Hepatocyte (in vitro differentiated cells): ENCODE measurements at regions not wholly inside any gene's neighbourhood (a gene's known extent, or its start where the extent isn't known, plus 50 kb on each side); places are given as distances from the start of the nearest gene placed in this dataset.

Source experiments
- DNase-seq: peaks from one replicate; pipeline ENCODE4 v3.0.0-alpha.2; 2016; ENCODE audit warnings: low spot score
- H2AFZ ChIP-seq: fragments of 200-600 bp; sonication (generic); 2 replicates; pipeline ENCODE4 v1.6.0; 2016; ENCODE audit warnings: antibody characterized with exemption, mild to moderate bottlenecking
- H3K27ac ChIP-seq: fragments of 200-600 bp; sonication (generic); 2 replicates; pipeline ENCODE4 v1.5.1; 2016; ENCODE audit warnings: mild to moderate bottlenecking
- H3K27me3 ChIP-seq: fragments of 200-600 bp; sonication (generic); 2 replicates; pipeline ENCODE4 v1.6.1; 2016
- H3K36me3 ChIP-seq: fragments of 200-600 bp; sonication (generic); replicated peaks from 2 replicates; pipeline ENCODE4 v1.5.1; 2016; ENCODE audit warnings: low read depth; ENCODE audit not compliant: insufficient read depth
- H3K4me1 ChIP-seq: fragments of 200-600 bp; sonication (generic); 2 replicates; pipeline ENCODE4 v1.5.1; 2016; ENCODE audit warnings: mild to moderate bottlenecking, moderate library complexity; ENCODE audit not compliant: insufficient read depth
- H3K4me2 ChIP-seq: fragments of 200-600 bp; sonication (generic); 2 replicates; pipeline ENCODE4 v1.6.0; 2016
- H3K4me3 ChIP-seq: fragments of 200-600 bp; sonication (generic); 2 replicates; pipeline ENCODE4 v1.5.1; 2016; ENCODE audit warnings: mild to moderate bottlenecking
- H3K79me2 ChIP-seq: fragments of 200-600 bp; sonication (generic); 2 replicates; pipeline ENCODE4 v1.6.0; 2017; ENCODE audit warnings: mild to moderate bottlenecking
- H3K9me2 ChIP-seq: fragments of 200-600 bp; sonication (generic); replicated peaks from 2 replicates; pipeline ENCODE4 v1.6.0; 2017; ENCODE audit warnings: mild to moderate bottlenecking; ENCODE audit not compliant: insufficient read depth
- H3K9me3 ChIP-seq: fragments of 200-600 bp; sonication (generic); 2 replicates; pipeline ENCODE4 v1.5.1; 2016; ENCODE audit warnings: low read depth, mild to moderate bottlenecking
- H4K20me1 ChIP-seq: fragments of 200-600 bp; sonication (generic); 2 replicates; pipeline ENCODE4 v1.6.0; 2016; ENCODE audit warnings: mild to moderate bottlenecking; ENCODE audit not compliant: insufficient read depth, poor library complexity, severe bottlenecking
- EZH2 ChIP-seq: fragments of 200-600 bp; sonication (generic); IDR thresholded peaks from 2 replicates; pipeline ENCODE4 v1.6.1; 2016; ENCODE audit warnings: antibody characterized with exemption, mild to moderate bottlenecking, borderline replicate concordance
- EZH2phosphoT487 ChIP-seq: fragments of 200-600 bp; sonication (generic); IDR thresholded peaks from one replicate; pipeline ENCODE4 v1.6.1; 2018; ENCODE audit warnings: antibody characterized with exemption, mild to moderate bottlenecking, low read depth, moderate library complexity; ENCODE audit not compliant: unreplicated experiment, severe bottlenecking
- WGBS: methylation state at CpG from one replicate; pipeline ENCODE4 v1.1.6; 2016; ENCODE audit warnings: low lambda C conversion rate; ENCODE audit errors: missing lambda C conversion rate; 5-methylcytosine and 5-hydroxymethylcytosine counted together
- TF ChIP-seq, protein P1 (sequence below): fragments of 200-600 bp; sonication (generic); IDR thresholded peaks from 2 replicates; pipeline ENCODE4 v1.5.1; 2016; ENCODE audit warnings: antibody characterized with exemption, mild to moderate bottlenecking; ENCODE audit not compliant: poor library complexity

DNA sequence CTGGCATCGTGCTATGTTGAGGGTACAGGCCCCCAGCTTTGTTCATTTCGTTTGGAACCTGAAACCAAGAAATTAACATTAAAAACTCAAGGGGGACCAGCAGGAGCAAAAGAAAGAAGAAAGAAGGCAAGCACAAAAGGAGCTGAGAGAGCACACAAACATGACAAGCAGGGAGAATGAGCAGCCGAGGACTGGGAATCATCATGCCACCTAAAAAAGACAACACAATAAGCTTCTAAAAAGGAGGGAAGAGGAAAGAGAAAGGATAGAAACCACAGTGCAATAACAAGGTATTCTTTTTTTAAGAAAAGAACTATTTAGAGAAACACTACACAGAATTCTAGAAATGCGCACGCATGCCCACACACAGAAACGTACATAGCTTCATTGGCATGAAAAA is 103.2 kb upstream of the FAM9B start:
- DNase-seq, result no peak
- no peaks in the 10 kb centered on the region for H3K27me3 ChIP-seq
- H3K9me2 ChIP-seq, result no peaks in the 10 kb centered on the region
- H4K20me1 ChIP-seq, result no peaks in the 10 kb centered on the region
- no peaks in the 10 kb centered on the region for H3K9me3 ChIP-seq
- no peak overlapping the region for H3K4me2 ChIP-seq
- no peak overlapping the region for H2AFZ ChIP-seq
- no peak overlapping the region for H3K27ac ChIP-seq
- no peak for TF ChIP-seq EZH2
- TF ChIP-seq EZH2phosphoT487, result no peak
- TF ChIP-seq, protein P1, sequence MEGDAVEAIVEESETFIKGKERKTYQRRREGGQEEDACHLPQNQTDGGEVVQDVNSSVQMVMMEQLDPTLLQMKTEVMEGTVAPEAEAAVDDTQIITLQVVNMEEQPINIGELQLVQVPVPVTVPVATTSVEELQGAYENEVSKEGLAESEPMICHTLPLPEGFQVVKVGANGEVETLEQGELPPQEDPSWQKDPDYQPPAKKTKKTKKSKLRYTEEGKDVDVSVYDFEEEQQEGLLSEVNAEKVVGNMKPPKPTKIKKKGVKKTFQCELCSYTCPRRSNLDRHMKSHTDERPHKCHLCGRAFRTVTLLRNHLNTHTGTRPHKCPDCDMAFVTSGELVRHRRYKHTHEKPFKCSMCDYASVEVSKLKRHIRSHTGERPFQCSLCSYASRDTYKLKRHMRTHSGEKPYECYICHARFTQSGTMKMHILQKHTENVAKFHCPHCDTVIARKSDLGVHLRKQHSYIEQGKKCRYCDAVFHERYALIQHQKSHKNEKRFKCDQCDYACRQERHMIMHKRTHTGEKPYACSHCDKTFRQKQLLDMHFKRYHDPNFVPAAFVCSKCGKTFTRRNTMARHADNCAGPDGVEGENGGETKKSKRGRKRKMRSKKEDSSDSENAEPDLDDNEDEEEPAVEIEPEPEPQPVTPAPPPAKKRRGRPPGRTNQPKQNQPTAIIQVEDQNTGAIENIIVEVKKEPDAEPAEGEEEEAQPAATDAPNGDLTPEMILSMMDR, result no peak
- H3K79me2 ChIP-seq, result no peaks in the 10 kb centered on the region
- no peaks in the 10 kb centered on the region for H3K4me1 ChIP-seq
- no peaks in the 10 kb centered on the region for H3K36me3 ChIP-seq
- no peak overlapping the region for H3K4me3 ChIP-seq
- 81% methylated on average over 6 of the region's 6 CpGs for WGBS

DNA sequence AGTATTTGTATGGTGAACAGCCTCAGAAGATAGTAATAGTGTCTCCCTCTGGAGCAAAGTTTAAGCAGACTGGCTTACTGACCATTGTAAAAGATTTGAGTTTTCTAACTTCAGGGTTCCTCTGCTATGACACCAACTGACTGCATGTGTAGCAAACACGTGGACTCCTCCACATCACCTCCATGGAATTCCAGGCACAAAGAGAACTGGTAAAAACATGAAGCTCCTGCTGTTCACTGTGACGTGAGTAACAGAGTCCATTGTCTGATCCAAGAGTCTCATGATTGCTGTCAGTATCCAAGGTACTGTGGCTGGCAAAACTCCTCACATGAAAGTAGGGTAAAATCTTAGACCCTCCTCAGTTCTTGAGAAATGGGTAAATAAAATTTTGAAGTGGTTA is 107.6 kb upstream of the FAM9B start:
- Histone ChIP-seq H3K4me1 (no peaks in the 10 kb centered on the region), H3K9me2 (no peaks in the 10 kb centered on the region), H3K27ac (no peak overlapping the region), H3K36me3 (no peaks in the 10 kb centered on the region), H3K27me3 (no peaks in the 10 kb centered on the region), H3K4me3 (no peak overlapping the region), H3K79me2 (no peaks in the 10 kb centered on the region), H2AFZ (no peak overlapping the region), H4K20me1 (no peaks in the 10 kb centered on the region), H3K4me2 (no peak overlapping the region), H3K9me3 (no peaks in the 10 kb centered on the region)
- no peak for TF ChIP-seq EZH2
- no peak for TF ChIP-seq EZH2phosphoT487
- TF ChIP-seq, protein P1, result no peak
- DNase-seq, result no peak
- 56% methylated on average over 2 of the region's 2 CpGs for WGBS

DNA sequence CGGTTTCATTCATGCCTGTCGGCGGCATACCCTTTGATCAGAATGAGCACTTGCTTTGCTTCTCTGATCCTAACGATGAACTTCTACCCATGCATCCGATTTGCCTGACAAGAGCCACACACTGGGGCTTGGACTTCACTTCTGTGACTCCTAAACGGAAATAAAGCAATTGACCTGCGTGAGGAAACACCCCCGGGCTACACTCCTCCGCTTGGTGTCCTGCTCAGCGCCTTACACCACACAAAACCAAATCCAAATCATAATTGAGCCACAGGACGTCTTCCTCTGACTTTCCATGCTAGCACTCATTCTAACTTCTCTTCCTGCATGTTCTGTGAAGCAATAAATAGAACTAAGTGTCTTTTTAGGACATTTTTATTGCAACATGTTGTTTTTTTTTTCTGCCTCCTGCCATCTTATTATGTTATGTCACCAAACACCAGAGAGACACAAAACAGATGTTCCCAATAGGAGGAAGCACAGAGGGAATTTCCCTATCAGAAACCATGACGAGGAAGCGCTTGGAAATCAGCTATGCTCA is 110.8 kb upstream of the FAM9B start:
- TF ChIP-seq EZH2 (no peak), EZH2phosphoT487 (no peak)
- TF ChIP-seq, protein P1, result no peak
- 58% methylated on average over 13 of the region's 13 CpGs for WGBS
- H3K79me2 ChIP-seq, result no peaks in the 10 kb centered on the region
- no peaks in the 10 kb centered on the region for H3K9me2 ChIP-seq
- H2AFZ ChIP-seq, result no peak overlapping the region
- H3K27me3 ChIP-seq, result no peaks in the 10 kb centered on the region
- no peaks in the 10 kb centered on the region for H3K36me3 ChIP-seq
- no peak for DNase-seq
- H3K4me2 ChIP-seq, result no peak overlapping the region
- H3K9me3 ChIP-seq, result no peaks in the 10 kb centered on the region
- H4K20me1 ChIP-seq, result no peaks in the 10 kb centered on the region
- H3K27ac ChIP-seq, result no peak overlapping the region
- no peaks in the 10 kb centered on the region for H3K4me1 ChIP-seq
- no peak overlapping the region for H3K4me3 ChIP-seq

DNA sequence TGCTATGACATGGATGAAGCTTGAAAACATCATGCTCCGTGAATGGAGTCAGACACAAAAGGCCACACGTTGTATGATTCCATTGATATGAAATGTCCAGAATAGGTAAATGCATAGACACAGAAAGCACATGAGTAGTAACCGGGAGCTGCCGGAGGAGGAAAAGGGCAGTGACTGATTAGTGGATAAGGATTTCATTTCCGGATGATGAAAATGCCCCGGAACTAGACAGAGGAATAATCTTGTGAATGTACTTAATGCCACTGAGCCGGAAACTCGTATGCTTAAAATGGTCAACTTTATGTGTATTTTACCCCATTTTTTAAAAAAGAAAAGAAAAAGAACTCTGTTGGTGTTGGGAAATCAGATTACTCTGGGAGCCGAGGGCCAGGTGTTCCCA is 112.7 kb upstream of the FAM9B start:
- Histone ChIP-seq H3K27ac (no peak overlapping the region), H3K4me3 (no peak overlapping the region), H2AFZ (no peak overlapping the region), H3K4me2 (no peak overlapping the region), H3K9me2 (no peaks in the 10 kb centered on the region), H3K27me3 (no peaks in the 10 kb centered on the region), H4K20me1 (no peaks in the 10 kb centered on the region), H3K36me3 (no peaks in the 10 kb centered on the region), H3K79me2 (no peaks in the 10 kb centered on the region), H3K9me3 (no peaks in the 10 kb centered on the region), H3K4me1 (no peaks in the 10 kb centered on the region)
- TF ChIP-seq, protein P1, result no peak
- TF ChIP-seq EZH2, result no peak
- no peak for DNase-seq
- 86% methylated on average over 9 of the region's 9 CpGs for WGBS
